Thyroid gland (tissue), 4 donors: ENCODE measurements at regions not wholly inside any gene's neighbourhood (a gene's known extent, or its start where the extent isn't known, plus 50 kb on each side); places are given as distances from the start of the nearest gene placed in this dataset.

Experiments
- DNase-seq, 2 donors: peaks; one replicate each; pipeline ENCODE4 v3.0.0-alpha.2; 2019
- H3K27ac ChIP-seq, 3 donors: fragments of 200-600 bp; sonication (generic); 1 replicate in 2 of 3; 2 replicates in 1 of 3; pipeline ENCODE4 v1.5.1; 2016 to 2019; ENCODE audit warnings: mild to moderate bottlenecking in 1 of 3, moderate library complexity in 1 of 3
- H3K27me3 ChIP-seq: fragments of 200-600 bp; sonication (generic); one replicate; pipeline ENCODE4 v1.5.1; 2019
- H3K36me3 ChIP-seq, 2 donors: fragments of 200-600 bp; sonication (generic); one replicate each; pipeline ENCODE4 v1.5.1; 2016 to 2019
- H3K4me1 ChIP-seq, 2 donors: fragments of 200-600 bp; sonication (generic); one replicate each; pipeline ENCODE4 v1.5.1; 2017 to 2019
- H3K4me3 ChIP-seq, 3 donors: fragments of 200-600 bp; sonication (generic); replicated peaks in 1 of 3; 1 replicate in 2 of 3; 2 replicates in 1 of 3; pipeline ENCODE4 v1.5.1; 2016; ENCODE audit warnings: mild to moderate bottlenecking in 1 of 3
- H3K9me3 ChIP-seq: fragments of 200-600 bp; sonication (generic); one replicate; pipeline ENCODE4 v1.5.1; 2017
- POLR2A ChIP-seq, 2 donors: fragments of 450-650 bp; IDR thresholded peaks; one replicate each; pipeline ENCODE4 v1.6.1; 2017; ENCODE audit warnings: antibody characterized with exemption in 2 of 2, mild to moderate bottlenecking in 2 of 2, moderate library complexity in 1 of 2
- WGBS, 2 donors: methylation state at CpG; one replicate each; pipeline ENCODE4 v1.1.5; 2017; 5-methylcytosine and 5-hydroxymethylcytosine counted together
- intact Hi-C: fragments of 100-400 bp; cut with DNase I; formaldehyde crosslinking; loops from one replicate; pipeline ENCODE4 v1.15.1; 2023
- TF ChIP-seq, protein P1 (sequence below), 6 experiments: fragments of 200-600 bp in 3 of 6; fragments of 450-650 bp in 3 of 6; sonication (generic) in 3 of 6; IDR thresholded peaks; one replicate each; pipeline ENCODE4 v1.5.1; 2016 to 2019; ENCODE audit warnings: antibody characterized with exemption in 6 of 6, mild to moderate bottlenecking in 2 of 6, inconsistent platforms in 1 of 6, moderate library complexity in 1 of 6

DNA sequence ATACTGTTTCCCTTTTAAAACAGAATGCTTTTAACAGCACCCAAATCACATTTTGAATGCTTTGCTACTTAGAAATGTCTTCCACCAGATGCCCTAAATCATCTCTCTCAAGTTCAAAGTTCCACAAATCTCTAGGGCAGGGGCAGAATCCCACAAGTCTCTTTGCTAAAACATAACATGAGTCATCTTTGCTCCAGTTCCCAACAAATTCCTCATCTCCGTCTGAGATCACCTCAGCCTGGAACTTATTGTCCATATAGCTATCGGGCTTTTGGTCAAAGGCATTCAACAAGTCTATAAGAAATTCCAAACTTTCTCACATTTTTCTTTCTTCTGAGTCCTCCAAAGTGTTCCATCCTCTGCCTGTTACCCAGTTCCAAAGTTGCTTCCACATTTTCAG lies 1374.5 kb upstream of the NXPH2 start:
- Histone ChIP-seq H3K4me1 (no peaks in the 10 kb centered on the region), H3K36me3 (no peaks in the 10 kb centered on the region), H3K27me3 (no peaks in the 10 kb centered on the region), H3K9me3 (no peaks in the 10 kb centered on the region), H3K27ac (no peak overlapping the region), H3K4me3 (no peak overlapping the region)
- TF ChIP-seq, protein P1, sequence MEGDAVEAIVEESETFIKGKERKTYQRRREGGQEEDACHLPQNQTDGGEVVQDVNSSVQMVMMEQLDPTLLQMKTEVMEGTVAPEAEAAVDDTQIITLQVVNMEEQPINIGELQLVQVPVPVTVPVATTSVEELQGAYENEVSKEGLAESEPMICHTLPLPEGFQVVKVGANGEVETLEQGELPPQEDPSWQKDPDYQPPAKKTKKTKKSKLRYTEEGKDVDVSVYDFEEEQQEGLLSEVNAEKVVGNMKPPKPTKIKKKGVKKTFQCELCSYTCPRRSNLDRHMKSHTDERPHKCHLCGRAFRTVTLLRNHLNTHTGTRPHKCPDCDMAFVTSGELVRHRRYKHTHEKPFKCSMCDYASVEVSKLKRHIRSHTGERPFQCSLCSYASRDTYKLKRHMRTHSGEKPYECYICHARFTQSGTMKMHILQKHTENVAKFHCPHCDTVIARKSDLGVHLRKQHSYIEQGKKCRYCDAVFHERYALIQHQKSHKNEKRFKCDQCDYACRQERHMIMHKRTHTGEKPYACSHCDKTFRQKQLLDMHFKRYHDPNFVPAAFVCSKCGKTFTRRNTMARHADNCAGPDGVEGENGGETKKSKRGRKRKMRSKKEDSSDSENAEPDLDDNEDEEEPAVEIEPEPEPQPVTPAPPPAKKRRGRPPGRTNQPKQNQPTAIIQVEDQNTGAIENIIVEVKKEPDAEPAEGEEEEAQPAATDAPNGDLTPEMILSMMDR (IDR thresholded peaks at IDR 0.05): no peak
- TF ChIP-seq POLR2A (IDR thresholded peaks at IDR 0.05): no peak
- DNase-seq: no peak
- WGBS, 2 donors: 85 to 88% methylated on average over 2 of the region's 2 CpGs
- intact Hi-C loops: no loop called here

DNA sequence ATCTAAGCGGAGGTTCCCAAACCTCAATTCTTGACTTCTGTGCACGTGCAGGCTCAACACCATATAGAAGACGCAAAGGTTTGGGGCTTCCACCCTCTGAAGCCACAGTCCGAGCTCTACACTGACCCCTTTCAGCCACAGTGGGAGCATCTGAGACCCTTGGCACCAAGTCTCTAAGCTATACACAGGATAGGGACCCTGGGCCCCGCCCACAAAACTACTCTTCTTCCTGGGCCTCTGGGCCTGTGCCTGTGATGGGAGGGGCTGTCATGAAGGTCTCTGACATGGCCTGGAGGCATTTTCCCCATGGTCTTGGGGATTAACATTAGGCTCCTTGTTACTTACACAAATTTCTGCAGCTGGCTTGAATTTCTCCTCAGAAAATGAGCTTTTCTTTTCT lies 1374.1 kb upstream of the NXPH2 start:
- H3K4me3 ChIP-seq: no peak overlapping the region
- H3K27ac ChIP-seq: no peak overlapping the region
- WGBS, 2 donors: 76 to 83% methylated on average over 5 of the region's 5 CpGs
- TF ChIP-seq, protein P1 (IDR thresholded peaks at IDR 0.05): no peak
- no peak for TF ChIP-seq POLR2A (IDR thresholded peaks at IDR 0.05)
- no peak for DNase-seq
- no peaks in the 10 kb centered on the region for H3K4me1 ChIP-seq
- H3K36me3 ChIP-seq: no peaks in the 10 kb centered on the region
- intact Hi-C loops: no loop called here
- H3K9me3 ChIP-seq: no peaks in the 10 kb centered on the region
- H3K27me3 ChIP-seq: no peaks in the 10 kb centered on the region

DNA sequence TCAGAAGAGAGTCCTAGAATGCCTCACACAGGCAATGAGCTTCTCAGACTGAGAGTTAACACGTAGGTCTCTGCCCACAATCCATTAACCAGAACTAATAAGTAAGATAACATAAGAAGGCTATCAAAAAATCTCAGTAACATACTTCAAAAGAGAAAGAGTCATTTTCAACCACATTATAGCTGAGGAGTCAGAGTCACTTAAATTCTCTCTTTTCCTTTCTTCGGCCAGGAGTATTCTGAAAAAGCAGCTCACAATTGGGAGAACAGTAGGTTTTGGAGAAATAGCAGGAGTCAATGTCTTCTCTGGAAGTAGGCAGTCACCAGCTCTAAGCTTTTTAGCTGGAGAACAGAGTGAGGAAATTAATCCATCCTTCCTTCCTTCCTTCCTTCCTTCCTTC lies 1364.4 kb upstream of the NXPH2 start:
- Histone ChIP-seq H3K4me3 (no peak overlapping the region), H3K9me3 (no peaks in the 10 kb centered on the region), H3K36me3 (no peaks in the 10 kb centered on the region), H3K27ac (no peak overlapping the region), H3K4me1 (no peaks in the 10 kb centered on the region), H3K27me3 (no peaks in the 10 kb centered on the region)
- DNase-seq: no peak
- 76 to 80% methylated on average over 2 of the region's 2 CpGs for WGBS, 2 donors
- intact Hi-C loops: no loop called here
- TF ChIP-seq POLR2A (IDR thresholded peaks at IDR 0.05): no peak
- TF ChIP-seq, protein P1 (IDR thresholded peaks at IDR 0.05): no peak

DNA sequence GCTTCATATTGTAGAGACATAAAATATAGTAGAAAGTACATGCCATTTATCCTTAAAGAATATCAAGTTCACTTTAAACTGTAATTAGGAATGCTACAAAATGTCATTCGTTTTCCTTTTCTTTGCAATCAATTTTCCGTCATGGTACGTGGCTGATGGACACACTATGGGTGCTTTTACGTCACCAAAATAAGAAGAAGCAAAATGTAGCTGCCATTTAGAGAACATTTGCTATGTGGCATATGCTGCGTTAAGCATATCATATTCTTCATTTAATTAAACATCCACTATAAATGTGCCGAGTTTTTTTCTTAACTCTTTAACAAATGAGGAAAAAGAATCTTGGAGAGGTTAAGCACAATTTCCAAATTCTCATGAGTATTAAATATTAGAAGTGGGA lies 1358.5 kb upstream of the NXPH2 start:
- intact Hi-C loops: no loop called here
- Histone ChIP-seq H3K27ac (no peak overlapping the region), H3K9me3 (no peaks in the 10 kb centered on the region), H3K4me1 (no peaks in the 10 kb centered on the region), H3K4me3 (no peak overlapping the region), H3K36me3 (no peaks in the 10 kb centered on the region), H3K27me3 (no peaks in the 10 kb centered on the region)
- DNase-seq: no peak
- TF ChIP-seq, protein P1 (IDR thresholded peaks at IDR 0.05): no peak
- TF ChIP-seq POLR2A (IDR thresholded peaks at IDR 0.05): no peak
- 90 to 93% methylated on average over 6 of the region's 6 CpGs for WGBS, 2 donors

DNA sequence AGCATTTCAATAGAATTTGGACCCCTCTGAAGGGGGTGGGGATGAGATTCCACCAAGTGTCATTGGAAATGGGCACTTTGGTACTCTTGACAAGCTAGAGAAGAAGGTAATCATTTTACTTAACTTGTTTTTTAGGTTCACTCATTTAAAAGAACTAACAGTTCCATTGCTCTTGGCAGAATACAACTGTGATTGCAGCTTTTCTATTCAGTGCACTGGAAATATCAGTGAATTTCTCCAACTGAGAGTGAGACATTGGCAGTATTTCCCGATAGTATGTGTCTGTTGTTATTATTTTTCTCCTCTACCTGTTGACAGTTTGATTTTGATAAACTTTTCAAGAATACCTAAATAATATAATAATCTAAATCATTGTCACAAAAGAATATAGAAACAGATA lies 1356.7 kb upstream of the NXPH2 start:
- H3K27ac ChIP-seq: no peak overlapping the region
- no peak for DNase-seq
- no peak for TF ChIP-seq POLR2A (IDR thresholded peaks at IDR 0.05)
- TF ChIP-seq, protein P1 (IDR thresholded peaks at IDR 0.05): no peak
- no peaks in the 10 kb centered on the region for H3K4me1 ChIP-seq
- no peak overlapping the region for H3K4me3 ChIP-seq
- H3K9me3 ChIP-seq: no peaks in the 10 kb centered on the region
- WGBS, 2 donors: 88 to 91% methylated on average over 1 of the region's 1 CpG
- H3K36me3 ChIP-seq: no peaks in the 10 kb centered on the region
- no peaks in the 10 kb centered on the region for H3K27me3 ChIP-seq
- intact Hi-C loops: no loop called here
